Activated CD8-positive, alpha-beta memory T cell treated with anti-CD3 and anti-CD28 coated beads, Interleukin-2, amount 50 U/mL, for 48 hours (primary cell): ENCODE measurements at regions not wholly inside any gene's neighbourhood (a gene's known extent, or its start where the extent isn't known, plus 50 kb on each side); places are given as distances from the start of the nearest gene placed in this dataset.

Source experiments
- DNase-seq: peaks from one replicate; pipeline ENCODE4 v3.0.0-alpha.2; 2020

- DNase-seq, result no peak
Measured at GRCh38 chr1:182147951-182148350, 86.4 kb upstream of the ZNF648 start.

- DNase-seq, result no peak
Measured at GRCh38 chr1:182147136-182147820, 85.8 kb upstream of the ZNF648 start.

- DNase-seq, result no peak
Measured at GRCh38 chr1:182146286-182146685, 84.8 kb upstream of the ZNF648 start.

GRCh38 chr1:182145441-182145840 lies 83.9 kb upstream of the ZNF648 start:
- DNase-seq, result no peak

GRCh38 chr1:182144646-182145030 lies 83.1 kb upstream of the ZNF648 start:
- no peak for DNase-seq

- DNase-seq, result no peak
Measured at GRCh38 chr1:182143825-182144645, 82.5 kb upstream of the ZNF648 start.

- peak; percentile 99 for DNase-seq
Measured at GRCh38 chr1:182143154-182143657, 81.7 kb upstream of the ZNF648 start.

GRCh38 chr1:182142621-182143020 lies 81.1 kb upstream of the ZNF648 start:
- no peak for DNase-seq

- DNase-seq, result no peak
Measured at GRCh38 chr1:182141040-182141439, 79.5 kb upstream of the ZNF648 start.

GRCh38 chr1:182139496-182139895 lies 78.0 kb upstream of the ZNF648 start:
- DNase-seq, result no peak

- no peak for DNase-seq
Measured at GRCh38 chr1:182137546-182137945, 76.0 kb upstream of the ZNF648 start.

GRCh38 chr1:182135946-182136345 lies 74.4 kb upstream of the ZNF648 start:
- no peak for DNase-seq

- no peak for DNase-seq
Measured at GRCh38 chr1:182134257-182134656, 72.7 kb upstream of the ZNF648 start.

- DNase-seq, result no peak
Measured at GRCh38 chr1:182133181-182133580, 71.7 kb upstream of the ZNF648 start.

GRCh38 chr1:182129398-182129797 lies 67.9 kb upstream of the ZNF648 start:
- DNase-seq, result no peak

GRCh38 chr1:182128502-182128901 lies 67.0 kb upstream of the ZNF648 start:
- no peak for DNase-seq

- no peak for DNase-seq
Measured at GRCh38 chr1:182127656-182128055, 66.1 kb upstream of the ZNF648 start.

- DNase-seq, result no peak
Measured at GRCh38 chr1:182126272-182126800, 64.8 kb upstream of the ZNF648 start.

- DNase-seq, result no peak
Measured at GRCh38 chr1:182122913-182123260, 61.4 kb upstream of the ZNF648 start.

GRCh38 chr1:182122256-182122912 lies 60.9 kb upstream of the ZNF648 start:
- no peak for DNase-seq

- no peak for DNase-seq
Measured at GRCh38 chr1:182121787-182122186, 60.3 kb upstream of the ZNF648 start.

- DNase-seq, result no peak
Measured at GRCh38 chr1:182120411-182121258, 59.1 kb upstream of the ZNF648 start.

GRCh38 chr1:182119631-182120030 lies 58.1 kb upstream of the ZNF648 start:
- DNase-seq, result no peak
